ENCODE measurements at regions not wholly inside any gene's neighbourhood (a gene's known extent, or its start where the extent isn't known, plus 50 kb on each side); places are given as distances from the start of the nearest gene placed in this dataset.

DNA sequence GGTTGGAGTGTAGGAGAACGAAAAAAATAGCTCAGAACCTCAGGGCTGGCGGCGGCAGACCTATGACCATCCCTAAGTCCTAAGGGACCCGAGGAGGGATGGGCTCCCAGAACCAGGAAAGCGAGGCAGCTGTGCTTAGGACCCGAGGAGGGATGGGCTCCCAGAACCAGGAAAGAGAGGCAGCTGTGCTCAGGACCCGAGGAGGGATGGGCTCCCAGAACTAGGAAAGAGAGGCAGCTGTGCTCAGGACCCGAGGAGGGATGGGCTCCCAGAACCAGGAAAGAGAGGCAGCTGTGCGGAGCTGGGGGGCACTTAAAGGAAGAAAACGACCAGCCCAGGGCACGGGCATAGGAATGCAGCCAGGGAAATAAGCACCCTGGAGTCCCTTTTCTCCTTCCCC is 125.0 kb upstream of the DLG1 start:
- TF ChIP-seq, protein P1, sequence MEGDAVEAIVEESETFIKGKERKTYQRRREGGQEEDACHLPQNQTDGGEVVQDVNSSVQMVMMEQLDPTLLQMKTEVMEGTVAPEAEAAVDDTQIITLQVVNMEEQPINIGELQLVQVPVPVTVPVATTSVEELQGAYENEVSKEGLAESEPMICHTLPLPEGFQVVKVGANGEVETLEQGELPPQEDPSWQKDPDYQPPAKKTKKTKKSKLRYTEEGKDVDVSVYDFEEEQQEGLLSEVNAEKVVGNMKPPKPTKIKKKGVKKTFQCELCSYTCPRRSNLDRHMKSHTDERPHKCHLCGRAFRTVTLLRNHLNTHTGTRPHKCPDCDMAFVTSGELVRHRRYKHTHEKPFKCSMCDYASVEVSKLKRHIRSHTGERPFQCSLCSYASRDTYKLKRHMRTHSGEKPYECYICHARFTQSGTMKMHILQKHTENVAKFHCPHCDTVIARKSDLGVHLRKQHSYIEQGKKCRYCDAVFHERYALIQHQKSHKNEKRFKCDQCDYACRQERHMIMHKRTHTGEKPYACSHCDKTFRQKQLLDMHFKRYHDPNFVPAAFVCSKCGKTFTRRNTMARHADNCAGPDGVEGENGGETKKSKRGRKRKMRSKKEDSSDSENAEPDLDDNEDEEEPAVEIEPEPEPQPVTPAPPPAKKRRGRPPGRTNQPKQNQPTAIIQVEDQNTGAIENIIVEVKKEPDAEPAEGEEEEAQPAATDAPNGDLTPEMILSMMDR (IDR thresholded peaks at IDR 0.05) = no peak
- TF ChIP-seq POLR2A (IDR thresholded peaks at IDR 0.05) = no peak
